Parathyroid adenoma (tissue), 2 donors: ENCODE measurements at regions not wholly inside any gene's neighbourhood (a gene's known extent, or its start where the extent isn't known, plus 50 kb on each side); places are given as distances from the start of the nearest gene placed in this dataset.

Experiments
- H2AFZ ChIP-seq: fragments of 300-600 bp; sonication (generic); one replicate; pipeline ENCODE4 v1.7.0; 2017; ENCODE audit warnings: antibody characterized with exemption, mild to moderate bottlenecking
- H3K27ac ChIP-seq: fragments of 300-600 bp; sonication (generic); one replicate; pipeline ENCODE4 v1.7.0; 2017
- H3K27me3 ChIP-seq: fragments of 300-600 bp; sonication (generic); one replicate; pipeline ENCODE4 v1.7.0; 2017; ENCODE audit warnings: low read length; ENCODE audit not compliant: control insufficient read depth, insufficient read depth
- H3K36me3 ChIP-seq: fragments of 300-600 bp; sonication (generic); one replicate; pipeline ENCODE4 v1.7.0; 2017; ENCODE audit warnings: low read length; ENCODE audit not compliant: control insufficient read depth, insufficient read depth
- H3K4me1 ChIP-seq: fragments of 300-600 bp; sonication (generic); one replicate; pipeline ENCODE4 v1.7.0; 2017; ENCODE audit warnings: control low read depth
- H3K4me2 ChIP-seq: fragments of 300-600 bp; sonication (generic); one replicate; pipeline ENCODE4 v1.7.0; 2017; ENCODE audit warnings: low read length
- H3K4me3 ChIP-seq: fragments of 300-600 bp; sonication (generic); one replicate; pipeline ENCODE4 v1.7.0; 2017; ENCODE audit warnings: low read depth, low read length
- H3K79me2 ChIP-seq: fragments of 300-600 bp; sonication (generic); one replicate; pipeline ENCODE4 v1.7.0; 2017; ENCODE audit warnings: control low read depth
- H3K9ac ChIP-seq: fragments of 300-600 bp; sonication (generic); one replicate; pipeline ENCODE4 v1.7.0; 2017; ENCODE audit warnings: mild to moderate bottlenecking
- H3K9me3 ChIP-seq: fragments of 300-600 bp; sonication (generic); one replicate; pipeline ENCODE4 v1.7.0; 2017; ENCODE audit warnings: low read length; ENCODE audit not compliant: control insufficient read depth
- CTCF ChIP-seq: fragments of 300-600 bp; sonication (generic); IDR thresholded peaks from one replicate; pipeline ENCODE4 v1.7.0; 2017; ENCODE audit warnings: antibody characterized with exemption, mild to moderate bottlenecking
- donor health status: primary hyperparathyroidism.

DNA sequence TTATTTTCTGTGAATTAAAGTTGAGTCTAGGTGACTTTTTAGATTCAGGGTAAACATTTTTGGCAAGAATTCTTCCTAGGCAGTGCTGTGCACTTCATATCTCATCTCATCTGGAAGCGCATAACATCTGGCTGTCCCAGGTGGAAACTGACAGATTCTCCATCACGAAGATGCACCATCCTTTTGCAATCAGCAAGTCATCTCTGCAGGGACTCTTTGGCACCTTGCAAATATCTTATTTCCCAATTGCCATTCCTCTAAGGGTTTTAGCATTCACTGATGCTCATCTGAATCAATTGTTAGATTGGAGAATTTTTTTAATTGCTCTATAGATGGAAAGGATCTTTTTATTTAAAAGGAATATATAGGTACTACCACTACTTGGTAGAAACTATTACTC is 282.7 kb upstream of the ATP10A start:
- Histone ChIP-seq H3K79me2 (no peaks in the 10 kb centered on the region), H3K4me3 (no peak overlapping the region), H3K27ac (no peak overlapping the region), H3K36me3 (no peaks in the 10 kb centered on the region), H2AFZ (no peak overlapping the region), H3K27me3 (no peaks in the 10 kb centered on the region), H3K9me3 (no peaks in the 10 kb centered on the region), H3K9ac (no peak overlapping the region), H3K4me1 (no peaks in the 10 kb centered on the region), H3K4me2 (no peak overlapping the region)
- TF ChIP-seq CTCF = no peak

DNA sequence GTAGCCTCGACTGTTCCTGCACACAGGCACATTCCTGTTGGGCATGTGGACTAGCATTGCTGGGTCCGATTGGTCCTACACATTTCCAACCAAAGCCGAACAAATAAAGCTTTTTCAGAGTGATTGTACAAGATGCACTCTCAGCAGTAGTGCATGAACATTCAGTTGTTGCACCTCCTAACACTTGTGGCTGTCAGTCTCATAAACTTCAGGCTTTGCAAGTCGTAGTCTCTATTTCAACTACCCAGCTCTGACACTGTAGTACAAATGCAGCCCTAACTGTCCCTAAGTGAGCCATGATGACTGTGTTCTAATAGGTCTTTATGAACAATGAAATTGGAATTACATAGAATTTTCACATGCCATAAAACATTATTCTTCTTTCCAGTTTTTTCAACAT is 281.7 kb upstream of the ATP10A start:
- Histone ChIP-seq H3K4me3 (no peak overlapping the region), H3K36me3 (no peaks in the 10 kb centered on the region), H3K27ac (no peak overlapping the region), H3K4me2 (no peak overlapping the region), H3K27me3 (no peaks in the 10 kb centered on the region), H3K9ac (no peak overlapping the region), H3K79me2 (no peaks in the 10 kb centered on the region), H2AFZ (no peak overlapping the region), H3K9me3 (no peaks in the 10 kb centered on the region), H3K4me1 (no peaks in the 10 kb centered on the region)
- TF ChIP-seq CTCF = no peak

DNA sequence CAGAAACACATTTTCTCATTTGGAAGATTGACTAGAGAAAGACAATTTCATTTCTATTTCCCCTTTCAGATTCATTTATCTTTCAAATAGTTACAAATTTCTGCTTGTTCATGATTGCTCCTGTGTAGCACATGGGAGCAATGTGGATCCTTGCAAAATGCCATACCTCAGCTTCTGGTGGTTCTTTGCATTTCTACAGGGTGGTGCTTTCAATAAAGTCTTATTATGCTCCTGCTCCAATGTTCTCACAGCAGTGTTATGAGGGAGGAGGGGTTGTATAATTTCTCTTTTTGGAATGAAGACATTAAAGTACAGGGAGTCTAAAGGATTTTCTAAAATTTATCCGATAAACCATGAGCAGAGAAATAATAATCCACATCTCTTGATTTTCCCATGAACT is 280.1 kb upstream of the ATP10A start:
- no peaks in the 10 kb centered on the region for H3K4me1 ChIP-seq
- H3K79me2 ChIP-seq = no peaks in the 10 kb centered on the region
- no peak overlapping the region for H3K9ac ChIP-seq
- H3K4me2 ChIP-seq = no peak overlapping the region
- no peak for TF ChIP-seq CTCF
- H3K36me3 ChIP-seq = no peaks in the 10 kb centered on the region
- no peaks in the 10 kb centered on the region for H3K9me3 ChIP-seq
- H3K27me3 ChIP-seq = no peaks in the 10 kb centered on the region
- no peak overlapping the region for H3K27ac ChIP-seq
- H3K4me3 ChIP-seq = no peak overlapping the region
- no peak overlapping the region for H2AFZ ChIP-seq

DNA sequence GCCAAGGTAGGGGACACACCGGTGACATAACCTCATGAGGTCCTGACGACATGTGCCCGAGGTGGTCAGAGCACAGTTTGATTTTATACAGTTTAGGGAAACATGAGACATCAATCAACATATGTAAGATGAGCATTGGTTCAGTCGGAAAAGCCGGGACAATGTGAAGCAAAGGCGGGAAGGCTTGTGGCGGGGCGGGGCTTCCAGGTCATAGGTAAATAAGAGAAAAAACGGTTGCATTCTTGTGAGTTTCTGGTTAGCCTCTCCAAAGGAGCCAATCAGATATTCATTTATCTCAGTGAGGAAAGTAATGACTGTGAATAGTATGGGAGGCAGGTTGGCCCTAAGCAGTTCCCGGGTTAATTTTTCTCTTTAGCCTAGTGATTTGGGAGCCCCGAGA is 271.7 kb upstream of the ATP10A start:
- no peaks in the 10 kb centered on the region for H3K36me3 ChIP-seq
- no peak overlapping the region for H3K9ac ChIP-seq
- H2AFZ ChIP-seq = no peak overlapping the region
- no peak overlapping the region for H3K27ac ChIP-seq
- no peak for TF ChIP-seq CTCF
- H3K79me2 ChIP-seq = no peaks in the 10 kb centered on the region
- H3K4me3 ChIP-seq = no peak overlapping the region
- H3K27me3 ChIP-seq = no peaks in the 10 kb centered on the region
- H3K9me3 ChIP-seq = no peaks in the 10 kb centered on the region
- H3K4me1 ChIP-seq = no peaks in the 10 kb centered on the region
- H3K4me2 ChIP-seq = no peak overlapping the region

DNA sequence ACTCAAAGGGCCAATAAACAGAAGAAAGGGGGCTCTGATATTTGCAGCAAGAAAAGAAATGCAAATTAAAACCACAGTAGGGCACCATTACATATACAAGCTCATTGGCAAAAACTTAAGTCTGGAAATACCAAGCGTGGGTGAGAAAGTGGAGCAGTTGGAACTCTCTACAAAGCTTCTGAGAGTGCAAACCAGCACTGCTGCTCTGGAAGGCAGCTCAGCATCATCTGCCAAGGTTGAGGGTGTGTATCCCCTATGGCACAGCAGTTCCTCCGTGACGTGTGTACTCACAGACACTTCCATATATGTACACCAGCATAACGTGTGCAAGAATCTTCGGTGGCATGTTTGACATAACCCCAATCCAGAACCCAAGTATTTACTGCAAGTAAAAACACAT is 271.0 kb upstream of the ATP10A start:
- no peak overlapping the region for H3K4me3 ChIP-seq
- no peak overlapping the region for H3K27ac ChIP-seq
- TF ChIP-seq CTCF = no peak
- H3K79me2 ChIP-seq = no peaks in the 10 kb centered on the region
- H3K4me1 ChIP-seq = no peaks in the 10 kb centered on the region
- H3K9ac ChIP-seq = no peak overlapping the region
- H3K9me3 ChIP-seq = no peaks in the 10 kb centered on the region
- H3K27me3 ChIP-seq = no peaks in the 10 kb centered on the region
- no peaks in the 10 kb centered on the region for H3K36me3 ChIP-seq
- H3K4me2 ChIP-seq = no peak overlapping the region
- H2AFZ ChIP-seq = no peak overlapping the region
